HEK293T (cell line): ENCODE measurements at regions not wholly inside any gene's neighbourhood (a gene's known extent, or its start where the extent isn't known, plus 50 kb on each side); places are given as distances from the start of the nearest gene placed in this dataset.

Experiments
- CTCF ChIA-PET: fragments of 350-600 bp; formaldehyde crosslinking; extraction: SDS; loops from one replicate; lab custom pipeline; 2021; ENCODE audit warnings: antibody characterized with exemption, inconsistent platforms; lab: Yijun Ruan, JAX
- POLR2A ChIA-PET: fragments of 350-600 bp; formaldehyde crosslinking; extraction: SDS; loops from one replicate; lab custom pipeline; 2020; ENCODE audit warnings: antibody characterized with exemption, inconsistent platforms; lab: Yijun Ruan, JAX
- DNase-seq: peaks from one replicate; pipeline ENCODE4 v3.0.0; 2012; ENCODE audit warnings: mixed read lengths; ENCODE audit errors: extremely low spot score
- ARNT ChIP-seq: fragments of 450-650 bp; IDR thresholded peaks from 2 replicates; pipeline ENCODE4 v1.6.1; 2017; ENCODE audit warnings: mild to moderate bottlenecking
- BHLHE40 ChIP-seq: fragments of 450-650 bp; IDR thresholded peaks from 2 replicates; pipeline ENCODE4 v1.6.1; 2016; ENCODE audit warnings: mild to moderate bottlenecking, moderate library complexity, borderline replicate concordance
- CTBP1 ChIP-seq: fragments of 450-650 bp; IDR thresholded peaks from 2 replicates; pipeline ENCODE4 v1.6.1; 2016; ENCODE audit warnings: borderline replicate concordance
- ELF4 ChIP-seq: fragments of 450-650 bp; IDR thresholded peaks from 2 replicates; pipeline ENCODE4 v1.6.1; 2017; ENCODE audit warnings: antibody characterized with exemption
- FOXA1 ChIP-seq: fragments of 450-650 bp; IDR thresholded peaks from 2 replicates; pipeline ENCODE4 v1.6.1; 2016; ENCODE audit warnings: mild to moderate bottlenecking
- FOXK2 ChIP-seq: fragments of 450-650 bp; IDR thresholded peaks from 2 replicates; pipeline ENCODE4 v1.6.1; 2016; ENCODE audit warnings: mild to moderate bottlenecking
- FOXM1 ChIP-seq: fragments of 450-650 bp; IDR thresholded peaks from 2 replicates; pipeline ENCODE4 v1.6.1; 2017; ENCODE audit warnings: mild to moderate bottlenecking, borderline replicate concordance
- HDGF ChIP-seq: fragments of 450-650 bp; IDR thresholded peaks from 2 replicates; pipeline ENCODE4 v1.6.1; 2017; ENCODE audit warnings: antibody characterized with exemption, borderline replicate concordance
- L3MBTL2 ChIP-seq: fragments of 450-650 bp; conservative IDR thresholded peaks from 2 replicates; pipeline ENCODE4 v1.6.1; 2016; ENCODE audit warnings: mild to moderate bottlenecking
- LEF1 ChIP-seq: fragments of 450-650 bp; IDR thresholded peaks from 2 replicates; pipeline ENCODE4 v1.6.1; 2017; ENCODE audit warnings: mild to moderate bottlenecking, borderline replicate concordance
- NFRKB ChIP-seq: fragments of 450-650 bp; IDR thresholded peaks from 2 replicates; pipeline ENCODE4 v1.6.1; 2016; ENCODE audit warnings: mild to moderate bottlenecking, moderate library complexity
- SP1 ChIP-seq: fragments of 450-650 bp; IDR thresholded peaks from 2 replicates; pipeline ENCODE4 v1.6.1; 2017
- SUZ12 ChIP-seq: fragments of 450-650 bp; IDR thresholded peaks from 2 replicates; pipeline ENCODE4 v1.6.1; 2016; ENCODE audit warnings: mild to moderate bottlenecking
- TARDBP ChIP-seq: fragments of 450-650 bp; IDR thresholded peaks from 2 replicates; pipeline ENCODE4 v1.6.1; 2016
- ZNF384 ChIP-seq: fragments of 450-650 bp; IDR thresholded peaks from 2 replicates; pipeline ENCODE4 v1.6.1; 2016
- TF ChIP-seq, protein P1 (sequence below): fragments of 450-650 bp; IDR thresholded peaks from 2 replicates; pipeline ENCODE4 v1.6.1; 2016

DNA sequence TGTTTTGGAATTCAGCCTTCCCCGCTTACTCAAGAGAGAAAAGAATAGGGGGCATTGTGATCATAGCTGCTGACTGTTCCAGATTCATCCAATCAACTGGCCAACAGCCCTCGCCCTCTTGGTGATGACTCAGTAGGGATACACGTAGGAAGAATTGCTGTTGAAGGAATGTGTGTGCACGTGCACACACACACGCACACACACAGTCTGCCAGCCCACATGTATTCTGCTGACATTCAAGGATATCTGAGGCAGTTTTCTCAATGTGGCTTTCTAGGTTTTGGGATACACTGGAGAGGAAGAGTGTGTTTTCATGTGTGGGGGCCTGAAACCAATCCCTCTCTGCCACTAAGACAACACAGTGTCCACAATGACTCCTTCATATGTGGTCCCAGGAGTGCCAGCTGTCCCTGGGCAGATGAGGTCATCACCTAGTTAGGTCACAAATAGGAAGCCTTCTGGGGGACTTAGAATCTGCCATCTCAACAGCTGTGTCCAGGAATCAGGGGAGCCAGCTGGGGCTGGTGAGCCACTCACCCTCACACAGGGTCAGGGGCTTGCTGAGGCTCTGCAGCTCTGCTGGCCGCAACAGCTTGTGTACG, 352.6 kb downstream of the SS18 start:
- no peak for TF ChIP-seq LEF1
- no peak for TF ChIP-seq ZNF384
- TF ChIP-seq NFRKB, result no peak
- no peak for TF ChIP-seq TARDBP
- no peak for TF ChIP-seq HDGF
- no peak for TF ChIP-seq L3MBTL2
- TF ChIP-seq BHLHE40, result no peak
- no peak for TF ChIP-seq SUZ12
- TF ChIP-seq FOXK2, result no peak
- TF ChIP-seq CTBP1, result no peak
- no peak for TF ChIP-seq FOXM1
- no peak for TF ChIP-seq SP1
- no peak for TF ChIP-seq FOXA1
- no peak for TF ChIP-seq ELF4
- no peak for TF ChIP-seq ARNT
- TF ChIP-seq, protein P1, sequence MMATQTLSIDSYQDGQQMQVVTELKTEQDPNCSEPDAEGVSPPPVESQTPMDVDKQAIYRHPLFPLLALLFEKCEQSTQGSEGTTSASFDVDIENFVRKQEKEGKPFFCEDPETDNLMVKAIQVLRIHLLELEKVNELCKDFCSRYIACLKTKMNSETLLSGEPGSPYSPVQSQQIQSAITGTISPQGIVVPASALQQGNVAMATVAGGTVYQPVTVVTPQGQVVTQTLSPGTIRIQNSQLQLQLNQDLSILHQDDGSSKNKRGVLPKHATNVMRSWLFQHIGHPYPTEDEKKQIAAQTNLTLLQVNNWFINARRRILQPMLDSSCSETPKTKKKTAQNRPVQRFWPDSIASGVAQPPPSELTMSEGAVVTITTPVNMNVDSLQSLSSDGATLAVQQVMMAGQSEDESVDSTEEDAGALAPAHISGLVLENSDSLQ, result no peak
- ChIA-PET CTCF (no interaction called here), POLR2A (no interaction called here)
- no peak for DNase-seq

- no peak for TF ChIP-seq FOXM1
- no peak for TF ChIP-seq FOXA1
- ChIA-PET CTCF (no interaction called here), POLR2A (no interaction called here)
- DNase-seq, result no peak
These were observed 353.9 kb downstream of the SS18 start for GRCh38 chr18:25736516-25736915.

DNA sequence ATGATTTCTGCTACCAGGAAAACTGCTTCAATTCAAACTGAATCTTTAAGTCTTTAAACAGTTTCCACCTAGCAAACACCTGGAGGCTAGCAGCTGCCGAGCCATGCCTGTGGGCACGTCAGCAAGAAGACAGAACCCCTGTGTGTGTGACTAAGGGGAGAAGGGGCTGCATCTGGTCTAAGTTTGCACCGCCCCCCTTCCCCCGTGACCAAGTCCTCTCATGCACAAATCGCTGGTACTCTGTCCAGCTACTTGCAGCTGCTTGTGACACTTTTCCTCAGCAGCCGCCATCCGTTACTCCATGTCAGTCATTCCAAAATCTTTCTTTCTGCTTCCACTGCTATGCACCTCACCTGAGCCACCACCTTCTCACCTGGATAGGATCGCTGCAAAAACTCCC, 355.0 kb downstream of the SS18 start:
- no peak for DNase-seq
- TF ChIP-seq L3MBTL2 (no peak), ZNF384 (no peak), FOXA1 (no peak), ARNT (no peak), LEF1 (no peak), SP1 (no peak), BHLHE40 (no peak), FOXK2 (no peak), HDGF (no peak), SUZ12 (no peak), ELF4 (no peak), CTBP1 (no peak)
- TF ChIP-seq, protein P1, result no peak
- ChIA-PET POLR2A (no interaction called here), CTCF (no interaction called here)

DNA sequence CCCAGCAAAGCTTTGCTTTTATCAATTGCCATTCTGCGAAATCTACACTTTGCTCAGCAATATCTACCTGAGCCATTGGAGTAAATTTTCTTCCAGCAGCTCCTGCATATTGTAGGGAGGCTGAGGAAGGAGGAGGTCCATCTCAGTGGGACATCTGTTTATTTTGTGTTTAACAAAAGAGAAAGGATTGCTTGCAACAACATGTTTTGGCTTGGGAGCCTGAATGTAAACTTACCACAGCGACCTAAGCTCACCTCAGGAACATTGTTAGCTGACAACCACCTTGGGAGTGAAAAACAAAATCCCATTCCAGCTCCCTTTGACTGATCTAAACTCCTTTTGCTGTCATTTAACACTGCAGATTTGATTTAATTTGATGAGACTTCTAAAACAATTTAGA, 356.1 kb downstream of the SS18 start:
- CTCF ChIA-PET, result no interaction called here
- DNase-seq, result no peak
- TF ChIP-seq ELF4 (no peak), TARDBP (no peak), L3MBTL2 (no peak), LEF1 (no peak), FOXA1 (no peak), ARNT (no peak), SP1 (no peak), FOXK2 (no peak), HDGF (no peak), BHLHE40 (no peak), CTBP1 (no peak), SUZ12 (no peak), FOXM1 (no peak)
- POLR2A ChIA-PET, result no interaction called here

- DNase-seq, result no peak
- CTCF ChIA-PET, result no interaction called here
- POLR2A ChIA-PET, result no interaction called here
- TF ChIP-seq SP1 (no peak), ARNT (no peak), NFRKB (no peak), FOXK2 (no peak), HDGF (no peak), FOXA1 (no peak), FOXM1 (no peak), TARDBP (no peak), LEF1 (no peak), BHLHE40 (no peak), ELF4 (no peak), SUZ12 (no peak), L3MBTL2 (no peak), CTBP1 (no peak), ZNF384 (no peak)
- TF ChIP-seq, protein P1, result no peak
These were observed 357.6 kb downstream of the SS18 start for GRCh38 chr18:25732862-25733261.

DNA sequence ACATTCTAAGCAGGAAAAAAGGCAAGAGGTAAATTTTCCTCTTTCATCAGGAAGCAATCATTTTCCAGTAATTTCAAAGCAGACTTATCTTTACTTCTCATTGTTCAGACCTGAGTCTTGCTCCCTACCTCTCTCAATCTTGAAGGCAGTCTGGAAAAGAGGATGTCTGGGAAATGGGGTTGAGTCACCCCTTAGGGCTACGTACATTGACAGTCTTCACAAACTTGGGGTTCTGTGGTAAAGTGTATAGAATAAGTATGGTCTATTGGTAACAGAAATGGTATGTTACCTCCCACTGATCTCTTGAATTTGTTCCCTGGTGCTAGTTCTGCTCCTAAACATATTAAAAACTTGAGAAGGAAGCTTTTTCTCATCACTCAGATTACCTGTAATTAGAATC, 361.3 kb downstream of the SS18 start:
- ChIA-PET POLR2A (no interaction called here), CTCF (interaction anchor here (0.7 kb wide), 1 partner anchor 135 kb away, joined by 3 read pairs; no protein-coding TSS in a partner anchor)
- TF ChIP-seq L3MBTL2 (no peak), BHLHE40 (no peak), FOXK2 (no peak), FOXM1 (no peak), LEF1 (no peak), FOXA1 (no peak), ELF4 (no peak), TARDBP (no peak), SUZ12 (no peak)
- TF ChIP-seq, protein P1, result no peak
- DNase-seq, result no peak
